AG04450 (cell line): ENCODE measurements at regions not wholly inside any gene's neighbourhood (a gene's known extent, or its start where the extent isn't known, plus 50 kb on each side); places are given as distances from the start of the nearest gene placed in this dataset.

Experiments used
- CTCF ChIA-PET: fragments of 300-600, 350-600 bp; formaldehyde crosslinking; extraction: SDS; loops from one replicate; lab custom pipeline; 2022; ENCODE audit warnings: antibody characterized with exemption, inconsistent platforms; lab: Charles Lee
- POLR2A ChIA-PET: fragments of 350-600 bp; formaldehyde crosslinking; extraction: SDS; loops from one replicate; lab custom pipeline; 2021; ENCODE audit warnings: antibody characterized with exemption, inconsistent platforms; lab: Yijun Ruan, JAX
- DNase-seq: peaks from one replicate; pipeline ENCODE4 v3.0.0-alpha.2; 2011; ENCODE audit warnings: low read depth, low spot score
- H3K27ac ChIP-seq: one replicate; pipeline ENCODE4 v1.5.1; 2012; ENCODE audit warnings: low read depth, low read length, control low read depth
- H3K27me3 ChIP-seq: one replicate; pipeline ENCODE4 v1.6.0; 2012; ENCODE audit warnings: low read length; ENCODE audit not compliant: control insufficient read depth, insufficient read depth
- H3K4me3 ChIP-seq: 2 replicates; pipeline ENCODE4 v1.5.1; 2011; ENCODE audit warnings: mild to moderate bottlenecking, low read depth, low read length, control low read depth
- H3K9me3 ChIP-seq: 2 replicates; pipeline ENCODE4 v1.5.1; 2012; ENCODE audit warnings: low read length; ENCODE audit not compliant: control insufficient read depth, insufficient read depth
- TF ChIP-seq, protein P1 (sequence below): IDR thresholded peaks from 2 replicates; pipeline ENCODE4 v1.5.1; 2011; ENCODE audit warnings: low read depth, low read length, control low read depth, inconsistent platforms

DNA sequence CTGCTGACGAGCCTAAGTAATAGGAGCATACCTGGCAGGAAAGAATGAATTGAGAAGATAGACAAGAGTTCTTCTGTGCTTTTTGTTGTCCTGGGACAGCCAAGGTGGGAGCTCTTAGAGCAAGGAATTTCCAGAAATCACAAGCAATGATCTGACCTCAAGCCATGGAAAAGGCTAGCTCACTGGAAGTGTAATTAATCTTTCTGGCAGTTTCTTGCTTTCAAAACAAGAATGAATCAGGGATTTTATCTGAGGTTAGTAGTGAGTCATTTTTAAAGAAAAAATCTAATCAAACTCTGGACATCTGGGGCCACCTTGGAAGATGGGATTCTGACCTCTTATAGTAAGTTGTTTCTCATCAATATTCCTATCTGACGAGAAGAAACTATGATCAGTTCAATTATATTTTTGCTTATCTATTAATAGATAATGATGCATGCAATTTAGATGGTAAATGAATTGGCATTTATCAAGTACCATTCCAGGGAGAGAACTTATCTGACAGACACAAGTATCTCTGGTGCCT lies 98.0 kb downstream of the ADCYAP1 start:
- CTCF ChIA-PET: interaction anchor here (0.7 kb wide), 1 partner anchor 41 kb away, joined by 4 read pairs; no protein-coding TSS in a partner anchor

DNA sequence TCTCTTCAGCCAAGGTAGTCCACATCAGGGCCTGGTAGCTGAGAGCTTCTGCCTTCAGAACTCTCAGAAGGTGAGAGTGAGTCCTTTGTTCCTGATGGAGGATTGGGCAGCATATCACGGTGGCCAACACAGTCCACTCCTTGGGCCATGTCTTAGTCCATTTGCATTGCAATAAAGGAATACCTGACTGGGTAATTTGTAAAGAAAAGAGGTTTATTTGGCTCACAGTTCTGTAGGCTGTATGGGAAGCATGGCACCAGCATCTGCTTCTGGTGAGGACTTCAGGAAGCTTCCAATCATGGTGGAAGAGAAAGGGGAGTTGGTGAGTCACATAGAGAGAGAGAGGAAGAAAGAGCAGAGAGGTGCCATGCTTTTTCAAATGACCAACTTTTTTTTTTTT lies 98.8 kb downstream of the ADCYAP1 start:
- Histone ChIP-seq H3K27ac (no peak overlapping the region), H3K4me3 (no peak overlapping the region), H3K9me3 (peaks cover 5% of the 10 kb centered on the region; the same call in 1 of the 2 replicates), H3K27me3 (no peaks in the 10 kb centered on the region)
- ChIA-PET POLR2A (no interaction called here), CTCF (no interaction called here)
- TF ChIP-seq, protein P1, sequence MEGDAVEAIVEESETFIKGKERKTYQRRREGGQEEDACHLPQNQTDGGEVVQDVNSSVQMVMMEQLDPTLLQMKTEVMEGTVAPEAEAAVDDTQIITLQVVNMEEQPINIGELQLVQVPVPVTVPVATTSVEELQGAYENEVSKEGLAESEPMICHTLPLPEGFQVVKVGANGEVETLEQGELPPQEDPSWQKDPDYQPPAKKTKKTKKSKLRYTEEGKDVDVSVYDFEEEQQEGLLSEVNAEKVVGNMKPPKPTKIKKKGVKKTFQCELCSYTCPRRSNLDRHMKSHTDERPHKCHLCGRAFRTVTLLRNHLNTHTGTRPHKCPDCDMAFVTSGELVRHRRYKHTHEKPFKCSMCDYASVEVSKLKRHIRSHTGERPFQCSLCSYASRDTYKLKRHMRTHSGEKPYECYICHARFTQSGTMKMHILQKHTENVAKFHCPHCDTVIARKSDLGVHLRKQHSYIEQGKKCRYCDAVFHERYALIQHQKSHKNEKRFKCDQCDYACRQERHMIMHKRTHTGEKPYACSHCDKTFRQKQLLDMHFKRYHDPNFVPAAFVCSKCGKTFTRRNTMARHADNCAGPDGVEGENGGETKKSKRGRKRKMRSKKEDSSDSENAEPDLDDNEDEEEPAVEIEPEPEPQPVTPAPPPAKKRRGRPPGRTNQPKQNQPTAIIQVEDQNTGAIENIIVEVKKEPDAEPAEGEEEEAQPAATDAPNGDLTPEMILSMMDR: no peak
- DNase-seq: no peak

More for the DNA sequence above, 98.0 kb downstream of the ADCYAP1 start:
- Histone ChIP-seq H3K9me3 (peaks cover 5% of the 10 kb centered on the region; the same call in 1 of the 2 replicates), H3K4me3 (no peak overlapping the region), H3K27me3 (no peaks in the 10 kb centered on the region), H3K27ac (no peak overlapping the region)
- TF ChIP-seq, protein P1: no peak
- POLR2A ChIA-PET: no interaction called here
- DNase-seq: no peak

DNA sequence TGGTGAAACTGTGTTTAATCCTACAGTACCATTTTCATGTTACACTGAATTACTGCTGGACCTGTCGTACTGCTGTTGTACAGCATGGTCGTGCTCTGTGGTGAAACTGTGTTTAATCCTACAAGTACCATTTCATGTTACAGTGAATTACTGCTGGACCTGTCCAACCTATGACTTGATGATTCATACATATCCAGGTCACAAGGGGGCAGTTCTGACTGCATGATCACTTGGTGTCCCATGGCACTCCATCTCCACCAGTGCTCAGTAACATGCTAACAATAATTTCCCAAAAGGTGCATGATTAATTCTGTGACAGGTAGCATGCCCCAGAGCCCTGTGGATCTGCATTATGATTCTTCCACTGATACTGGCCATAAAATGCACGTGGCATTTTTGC lies 101.6 kb downstream of the ADCYAP1 start:
- Histone ChIP-seq H3K9me3 (peaks cover 10% of the 10 kb centered on the region; the same call in 1 of the 2 replicates), H3K27me3 (no peaks in the 10 kb centered on the region), H3K27ac (no peak overlapping the region), H3K4me3 (no peak overlapping the region)
- TF ChIP-seq, protein P1: no peak
- CTCF ChIA-PET: no interaction called here
- no peak for DNase-seq
- POLR2A ChIA-PET: no interaction called here

DNA sequence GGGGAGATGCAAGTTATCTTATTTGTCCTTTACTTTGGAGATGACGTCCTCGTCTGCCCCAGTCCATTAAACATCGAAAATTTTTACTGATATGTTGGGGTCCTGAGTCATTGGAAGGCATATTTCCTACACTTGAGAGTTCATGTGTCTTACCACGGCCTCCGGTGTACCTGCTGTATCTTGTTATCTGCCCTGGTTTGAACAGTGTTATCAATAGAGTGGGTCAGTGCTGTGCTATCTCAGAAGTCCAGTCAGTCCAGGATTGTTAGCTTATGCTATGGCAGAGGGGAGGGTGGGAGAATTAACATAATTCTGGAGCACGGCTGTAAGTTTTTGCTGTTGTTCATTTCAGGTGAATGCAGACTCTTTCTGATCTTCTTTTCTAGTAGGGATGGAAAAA lies 102.3 kb downstream of the ADCYAP1 start:
- Histone ChIP-seq H3K27ac (no peak overlapping the region), H3K9me3 (peaks cover 10% of the 10 kb centered on the region; the same call in 1 of the 2 replicates), H3K4me3 (no peak overlapping the region), H3K27me3 (no peaks in the 10 kb centered on the region)
- ChIA-PET POLR2A (no interaction called here), CTCF (no interaction called here)
- TF ChIP-seq, protein P1: no peak
- no peak for DNase-seq

DNA sequence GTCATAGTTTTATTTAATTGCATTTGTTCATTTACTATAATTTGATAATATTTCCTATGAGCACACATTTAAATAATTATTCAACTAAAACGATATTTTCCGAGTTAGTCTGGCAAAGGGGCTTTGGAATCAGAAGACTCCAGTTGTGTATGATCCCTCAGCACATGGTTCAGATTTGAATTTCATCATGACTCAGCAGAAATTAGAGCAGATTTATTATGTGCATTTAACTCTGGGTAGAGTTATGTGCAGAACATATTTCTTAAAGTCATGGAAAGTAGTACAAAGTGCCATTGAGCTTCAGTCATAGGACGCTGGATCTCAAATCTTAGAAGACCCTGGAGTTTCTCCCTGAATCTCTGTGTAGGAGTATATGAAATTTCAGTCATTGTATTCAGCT lies 106.7 kb downstream of the ADCYAP1 start:
- Histone ChIP-seq H3K27ac (no peak overlapping the region), H3K27me3 (no peaks in the 10 kb centered on the region), H3K9me3 (peaks cover 12% of the 10 kb centered on the region; the same call in 1 of the 2 replicates), H3K4me3 (no peak overlapping the region)
- no peak for DNase-seq
- POLR2A ChIA-PET: no interaction called here
- CTCF ChIA-PET: no interaction called here
- TF ChIP-seq, protein P1: no peak
